ENCODE measurements at regions not wholly inside any gene's neighbourhood (a gene's known extent, or its start where the extent isn't known, plus 50 kb on each side); places are given as distances from the start of the nearest gene placed in this dataset.

DNA sequence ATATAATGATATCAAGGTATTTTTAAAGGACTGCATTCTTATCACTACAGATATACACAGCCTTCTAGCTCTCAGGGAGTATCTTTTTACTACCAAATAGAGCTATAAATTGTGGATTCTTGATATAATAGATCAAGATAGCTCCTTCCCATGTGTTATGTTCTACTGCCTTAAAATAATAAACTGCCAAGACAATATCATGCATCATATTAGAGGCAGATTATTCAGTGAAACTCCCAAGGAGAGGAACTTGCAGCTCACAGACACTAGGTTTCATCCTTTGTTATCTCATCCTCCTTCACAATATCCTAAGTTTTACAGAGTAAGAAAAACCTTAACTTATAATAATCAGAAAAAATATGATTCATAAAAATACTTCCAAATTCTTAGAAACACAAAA, 802.8 kb downstream of the DIAPH3 start:
- TF ChIP-seq, protein P1, sequence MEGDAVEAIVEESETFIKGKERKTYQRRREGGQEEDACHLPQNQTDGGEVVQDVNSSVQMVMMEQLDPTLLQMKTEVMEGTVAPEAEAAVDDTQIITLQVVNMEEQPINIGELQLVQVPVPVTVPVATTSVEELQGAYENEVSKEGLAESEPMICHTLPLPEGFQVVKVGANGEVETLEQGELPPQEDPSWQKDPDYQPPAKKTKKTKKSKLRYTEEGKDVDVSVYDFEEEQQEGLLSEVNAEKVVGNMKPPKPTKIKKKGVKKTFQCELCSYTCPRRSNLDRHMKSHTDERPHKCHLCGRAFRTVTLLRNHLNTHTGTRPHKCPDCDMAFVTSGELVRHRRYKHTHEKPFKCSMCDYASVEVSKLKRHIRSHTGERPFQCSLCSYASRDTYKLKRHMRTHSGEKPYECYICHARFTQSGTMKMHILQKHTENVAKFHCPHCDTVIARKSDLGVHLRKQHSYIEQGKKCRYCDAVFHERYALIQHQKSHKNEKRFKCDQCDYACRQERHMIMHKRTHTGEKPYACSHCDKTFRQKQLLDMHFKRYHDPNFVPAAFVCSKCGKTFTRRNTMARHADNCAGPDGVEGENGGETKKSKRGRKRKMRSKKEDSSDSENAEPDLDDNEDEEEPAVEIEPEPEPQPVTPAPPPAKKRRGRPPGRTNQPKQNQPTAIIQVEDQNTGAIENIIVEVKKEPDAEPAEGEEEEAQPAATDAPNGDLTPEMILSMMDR (IDR thresholded peaks at IDR 0.05; ENCODE audit: low read depth, low read length, missing input control), result no peak
- TF ChIP-seq SP1 (IDR thresholded peaks at IDR 0.05) (no peak), RXRA (IDR thresholded peaks at IDR 0.05) (no peak), TAF1 (conservative IDR thresholded peaks at IDR 0.05) (no peak), YY1 (IDR thresholded peaks at IDR 0.05) (no peak), JUND (IDR thresholded peaks at IDR 0.05) (no peak), HNF4A (conservative IDR thresholded peaks at IDR 0.05) (no peak), RAD21 (IDR thresholded peaks at IDR 0.05) (no peak), FOXA1 (IDR thresholded peaks at IDR 0.05) (no peak)
- TF ChIP-seq, protein P2, sequence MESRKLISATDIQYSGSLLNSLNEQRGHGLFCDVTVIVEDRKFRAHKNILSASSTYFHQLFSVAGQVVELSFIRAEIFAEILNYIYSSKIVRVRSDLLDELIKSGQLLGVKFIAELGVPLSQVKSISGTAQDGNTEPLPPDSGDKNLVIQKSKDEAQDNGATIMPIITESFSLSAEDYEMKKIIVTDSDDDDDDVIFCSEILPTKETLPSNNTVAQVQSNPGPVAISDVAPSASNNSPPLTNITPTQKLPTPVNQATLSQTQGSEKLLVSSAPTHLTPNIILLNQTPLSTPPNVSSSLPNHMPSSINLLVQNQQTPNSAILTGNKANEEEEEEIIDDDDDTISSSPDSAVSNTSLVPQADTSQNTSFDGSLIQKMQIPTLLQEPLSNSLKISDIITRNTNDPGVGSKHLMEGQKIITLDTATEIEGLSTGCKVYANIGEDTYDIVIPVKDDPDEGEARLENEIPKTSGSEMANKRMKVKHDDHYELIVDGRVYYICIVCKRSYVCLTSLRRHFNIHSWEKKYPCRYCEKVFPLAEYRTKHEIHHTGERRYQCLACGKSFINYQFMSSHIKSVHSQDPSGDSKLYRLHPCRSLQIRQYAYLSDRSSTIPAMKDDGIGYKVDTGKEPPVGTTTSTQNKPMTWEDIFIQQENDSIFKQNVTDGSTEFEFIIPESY (IDR thresholded peaks at IDR 0.05), result no peak
- TF ChIP-seq, protein P3, sequence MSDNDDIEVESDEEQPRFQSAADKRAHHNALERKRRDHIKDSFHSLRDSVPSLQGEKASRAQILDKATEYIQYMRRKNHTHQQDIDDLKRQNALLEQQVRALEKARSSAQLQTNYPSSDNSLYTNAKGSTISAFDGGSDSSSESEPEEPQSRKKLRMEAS (IDR thresholded peaks at IDR 0.05), result no peak
- TF ChIP-seq, protein P4, sequence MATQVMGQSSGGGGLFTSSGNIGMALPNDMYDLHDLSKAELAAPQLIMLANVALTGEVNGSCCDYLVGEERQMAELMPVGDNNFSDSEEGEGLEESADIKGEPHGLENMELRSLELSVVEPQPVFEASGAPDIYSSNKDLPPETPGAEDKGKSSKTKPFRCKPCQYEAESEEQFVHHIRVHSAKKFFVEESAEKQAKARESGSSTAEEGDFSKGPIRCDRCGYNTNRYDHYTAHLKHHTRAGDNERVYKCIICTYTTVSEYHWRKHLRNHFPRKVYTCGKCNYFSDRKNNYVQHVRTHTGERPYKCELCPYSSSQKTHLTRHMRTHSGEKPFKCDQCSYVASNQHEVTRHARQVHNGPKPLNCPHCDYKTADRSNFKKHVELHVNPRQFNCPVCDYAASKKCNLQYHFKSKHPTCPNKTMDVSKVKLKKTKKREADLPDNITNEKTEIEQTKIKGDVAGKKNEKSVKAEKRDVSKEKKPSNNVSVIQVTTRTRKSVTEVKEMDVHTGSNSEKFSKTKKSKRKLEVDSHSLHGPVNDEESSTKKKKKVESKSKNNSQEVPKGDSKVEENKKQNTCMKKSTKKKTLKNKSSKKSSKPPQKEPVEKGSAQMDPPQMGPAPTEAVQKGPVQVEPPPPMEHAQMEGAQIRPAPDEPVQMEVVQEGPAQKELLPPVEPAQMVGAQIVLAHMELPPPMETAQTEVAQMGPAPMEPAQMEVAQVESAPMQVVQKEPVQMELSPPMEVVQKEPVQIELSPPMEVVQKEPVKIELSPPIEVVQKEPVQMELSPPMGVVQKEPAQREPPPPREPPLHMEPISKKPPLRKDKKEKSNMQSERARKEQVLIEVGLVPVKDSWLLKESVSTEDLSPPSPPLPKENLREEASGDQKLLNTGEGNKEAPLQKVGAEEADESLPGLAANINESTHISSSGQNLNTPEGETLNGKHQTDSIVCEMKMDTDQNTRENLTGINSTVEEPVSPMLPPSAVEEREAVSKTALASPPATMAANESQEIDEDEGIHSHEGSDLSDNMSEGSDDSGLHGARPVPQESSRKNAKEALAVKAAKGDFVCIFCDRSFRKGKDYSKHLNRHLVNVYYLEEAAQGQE (IDR thresholded peaks at IDR 0.05), result no peak
- TF ChIP-seq, protein P5, sequence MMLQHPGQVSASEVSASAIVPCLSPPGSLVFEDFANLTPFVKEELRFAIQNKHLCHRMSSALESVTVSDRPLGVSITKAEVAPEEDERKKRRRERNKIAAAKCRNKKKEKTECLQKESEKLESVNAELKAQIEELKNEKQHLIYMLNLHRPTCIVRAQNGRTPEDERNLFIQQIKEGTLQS (IDR thresholded peaks at IDR 0.05), result no peak
